Caco-2 (cell line): ENCODE measurements at regions not wholly inside any gene's neighbourhood (a gene's known extent, or its start where the extent isn't known, plus 50 kb on each side); places are given as distances from the start of the nearest gene placed in this dataset.

ENCODE experiments used
- BruUV-seq: library from RNA; stranded (reverse); fragments of 400-500 nt; replicated peaks from 2 replicates; lab custom pipeline; 2021; lab: Mats Ljungman, UMichigan
- CTCF ChIA-PET: fragments of 300-600 bp; sonication (Branson Sonifier 250); formaldehyde crosslinking; loops from one replicate; lab custom pipeline; 2022; ENCODE audit warnings: antibody characterized with exemption; lab: Charles Lee
- POLR2A ChIA-PET: fragments of 300-600 bp; sonication (Branson Sonifier 250); formaldehyde crosslinking; loops from one replicate; lab custom pipeline; 2022; ENCODE audit warnings: antibody characterized with exemption; lab: Charles Lee
- DNase-seq, 2 experiments: peaks; one replicate each; pipeline versions ENCODE4 v3.0.0 to v3.0.0-alpha.2; 2020 to 2022
- H3K27me3 ChIP-seq: replicated peaks from 2 replicates; pipeline ENCODE4 v1.6.0; 2011; ENCODE audit warnings: low read length; ENCODE audit not compliant: control insufficient read depth, insufficient read depth
- H3K36me3 ChIP-seq: 2 replicates; pipeline ENCODE4 v1.5.1; 2011; ENCODE audit warnings: low read length; ENCODE audit not compliant: control insufficient read depth, insufficient read depth
- H3K4me1 ChIP-seq: fragments of 250-450 bp; sonication (Bioruptor Pico); 2 replicates; pipeline ENCODE4 v1.5.1; 2020; ENCODE audit warnings: mild to moderate bottlenecking
- H3K4me3 ChIP-seq: 2 replicates; pipeline ENCODE4 v1.5.1; 2011; ENCODE audit warnings: low read depth, mild to moderate bottlenecking, control low read depth, low read length
- H3K9me3 ChIP-seq: fragments of 250-450 bp; sonication (Bioruptor Pico); 2 replicates; pipeline ENCODE4 v1.5.1; 2020; ENCODE audit warnings: mild to moderate bottlenecking, moderate library complexity
- H3K27ac Mint-ChIP-seq: one replicate; pipeline ENCODE4 v1.8.0; 2022; ENCODE audit warnings: mixed read lengths; ENCODE audit not compliant: unreplicated experiment
- H3K27me3 Mint-ChIP-seq: one replicate; pipeline ENCODE4 v1.8.0; 2022; ENCODE audit warnings: mixed read lengths; ENCODE audit not compliant: insufficient read depth, unreplicated experiment
- H3K36me3 Mint-ChIP-seq: one replicate; pipeline ENCODE4 v1.8.0; 2022; ENCODE audit warnings: mild to moderate bottlenecking, mixed read lengths; ENCODE audit not compliant: insufficient read depth, unreplicated experiment
- H3K4me1 Mint-ChIP-seq: one replicate; pipeline ENCODE4 v1.8.0; 2022; ENCODE audit warnings: low read depth, mixed read lengths; ENCODE audit not compliant: unreplicated experiment
- H3K4me3 Mint-ChIP-seq: one replicate; pipeline ENCODE4 v1.8.0; 2022; ENCODE audit warnings: mild to moderate bottlenecking, moderate library complexity, mixed read lengths; ENCODE audit not compliant: unreplicated experiment
- H3K9me3 Mint-ChIP-seq: one replicate; pipeline ENCODE4 v1.8.0; 2022; ENCODE audit warnings: mixed read lengths; ENCODE audit not compliant: unreplicated experiment
- intact Hi-C: fragments of 100-400 bp; cut with micrococcal nuclease; formaldehyde crosslinking; loops from one replicate; pipeline ENCODE4 v1.10.0; 2022; ENCODE audit not compliant: unreplicated experiment
- TF ChIP-seq, protein P1 (sequence below), 2 experiments: fragments of 200-600 bp in 1 of 2; IDR thresholded peaks; 1 replicate in 1 of 2; 2 replicates in 1 of 2; pipeline versions ENCODE4 v1.5.1 to v1.8.0; 2011 to 2022; ENCODE audit warnings: antibody characterized with exemption in 1 of 2, control low read depth in 1 of 2, inconsistent platforms in 1 of 2, low read depth in 1 of 2, low read length in 1 of 2, mild to moderate bottlenecking in 1 of 2, moderate library complexity in 1 of 2; ENCODE audit not compliant: insufficient read depth in 1 of 2, severe bottlenecking in 1 of 2, unreplicated experiment in 1 of 2

DNA sequence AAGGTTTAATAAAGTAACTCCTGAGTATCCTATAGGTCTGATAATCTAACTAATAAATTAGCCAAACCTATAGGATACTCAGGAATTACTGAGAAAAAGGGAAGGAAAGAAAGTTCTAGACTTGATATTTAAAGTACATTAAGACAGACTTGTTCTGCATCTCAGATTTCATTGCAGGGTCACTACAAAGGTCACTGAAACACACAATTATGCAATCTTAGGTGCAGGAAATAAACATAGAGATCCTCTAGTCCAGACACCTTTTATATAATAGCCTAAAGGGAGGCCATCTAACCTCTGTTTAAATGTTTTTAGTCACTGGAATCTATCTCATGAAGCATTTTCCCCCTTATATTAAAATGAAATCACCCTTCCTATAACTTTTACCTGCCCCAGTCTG is 1215.7 kb downstream of the MAT2B start:
- CTCF ChIA-PET, result no interaction called here
- BruUV-seq, result no TSS peak

DNA sequence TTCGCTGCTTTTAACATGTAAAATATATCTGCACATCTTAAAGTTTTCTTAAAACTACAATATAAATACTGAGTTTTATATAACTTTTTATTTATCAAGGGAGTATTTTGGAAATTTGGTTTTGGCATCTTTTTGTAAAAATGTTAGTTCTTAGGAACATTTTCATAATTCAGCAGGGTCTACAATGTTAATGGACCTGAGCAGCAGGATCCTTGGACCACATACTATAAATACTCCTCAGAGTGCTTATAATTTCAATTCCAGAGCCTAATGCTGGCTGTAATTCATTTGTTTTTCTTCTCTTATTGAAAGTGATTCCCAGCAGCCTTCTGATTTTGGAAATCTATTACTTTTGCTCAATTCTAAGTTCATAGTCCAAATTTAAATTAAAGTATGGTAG is 1216.2 kb downstream of the MAT2B start:
- TF ChIP-seq, protein P1, sequence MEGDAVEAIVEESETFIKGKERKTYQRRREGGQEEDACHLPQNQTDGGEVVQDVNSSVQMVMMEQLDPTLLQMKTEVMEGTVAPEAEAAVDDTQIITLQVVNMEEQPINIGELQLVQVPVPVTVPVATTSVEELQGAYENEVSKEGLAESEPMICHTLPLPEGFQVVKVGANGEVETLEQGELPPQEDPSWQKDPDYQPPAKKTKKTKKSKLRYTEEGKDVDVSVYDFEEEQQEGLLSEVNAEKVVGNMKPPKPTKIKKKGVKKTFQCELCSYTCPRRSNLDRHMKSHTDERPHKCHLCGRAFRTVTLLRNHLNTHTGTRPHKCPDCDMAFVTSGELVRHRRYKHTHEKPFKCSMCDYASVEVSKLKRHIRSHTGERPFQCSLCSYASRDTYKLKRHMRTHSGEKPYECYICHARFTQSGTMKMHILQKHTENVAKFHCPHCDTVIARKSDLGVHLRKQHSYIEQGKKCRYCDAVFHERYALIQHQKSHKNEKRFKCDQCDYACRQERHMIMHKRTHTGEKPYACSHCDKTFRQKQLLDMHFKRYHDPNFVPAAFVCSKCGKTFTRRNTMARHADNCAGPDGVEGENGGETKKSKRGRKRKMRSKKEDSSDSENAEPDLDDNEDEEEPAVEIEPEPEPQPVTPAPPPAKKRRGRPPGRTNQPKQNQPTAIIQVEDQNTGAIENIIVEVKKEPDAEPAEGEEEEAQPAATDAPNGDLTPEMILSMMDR (IDR thresholded peaks at IDR 0.05; ENCODE audit: insufficient read depth in 1 of 2, low read depth in 1 of 2, low read length in 1 of 2, severe bottlenecking in 1 of 2, unreplicated experiment in 1 of 2), result no peak
- CTCF ChIA-PET, result no interaction called here
- H3K27me3 Mint-ChIP-seq, result peaks cover 3% of the 10 kb centered on the region

More for the DNA sequence above, 1215.7 kb downstream of the MAT2B start:
- H3K9me3 Mint-ChIP-seq, result no peaks in the 10 kb centered on the region
- POLR2A ChIA-PET, result no interaction called here
- H3K4me3 Mint-ChIP-seq, result no peak overlapping the region
- no peaks in the 10 kb centered on the region for H3K4me1 Mint-ChIP-seq
- no peaks in the 10 kb centered on the region for H3K9me3 ChIP-seq
- no peaks in the 10 kb centered on the region for H3K36me3 Mint-ChIP-seq
- no peaks in the 10 kb centered on the region for H3K27me3 ChIP-seq
- no peak overlapping the region for H3K27ac Mint-ChIP-seq
- H3K4me1 ChIP-seq, result no peaks in the 10 kb centered on the region
- TF ChIP-seq, protein P1 (IDR thresholded peaks at IDR 0.05; ENCODE audit: insufficient read depth in 1 of 2, low read depth in 1 of 2, low read length in 1 of 2, severe bottlenecking in 1 of 2, unreplicated experiment in 1 of 2), result no peak
- DNase-seq, result no peak
- H3K36me3 ChIP-seq, result no peaks in the 10 kb centered on the region
- H3K27me3 Mint-ChIP-seq, result peaks cover 3% of the 10 kb centered on the region
- intact Hi-C loops, result no loop called here
- no peak overlapping the region for H3K4me3 ChIP-seq

DNA sequence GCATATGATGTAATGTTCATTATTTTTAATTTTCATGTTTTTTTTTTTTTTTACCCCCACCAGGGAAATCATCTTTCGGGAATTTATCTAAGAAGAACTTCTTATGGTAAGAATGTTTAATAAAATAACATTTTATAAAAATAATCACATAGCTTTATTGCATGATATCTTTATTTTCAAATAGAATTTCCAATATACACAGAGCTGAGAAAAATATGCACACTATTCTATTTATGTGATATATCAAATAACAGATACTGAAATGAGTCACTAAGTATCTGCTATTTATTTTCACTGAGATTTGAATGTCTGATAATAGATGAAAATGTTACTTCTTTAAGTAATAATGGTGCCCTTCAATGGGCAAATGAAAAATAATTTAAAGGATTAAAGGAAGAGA is 1217.3 kb downstream of the MAT2B start:
- H3K4me1 Mint-ChIP-seq, result no peaks in the 10 kb centered on the region
- CTCF ChIA-PET, result interaction anchor here (0.7 kb wide), 1 partner anchor 1237 kb away, joined by 5 read pairs; no protein-coding TSS in a partner anchor
- H3K27me3 ChIP-seq, result no peaks in the 10 kb centered on the region
- H3K27me3 Mint-ChIP-seq, result peaks cover 3% of the 10 kb centered on the region
- no peaks in the 10 kb centered on the region for H3K9me3 ChIP-seq
- TF ChIP-seq, protein P1 (IDR thresholded peaks at IDR 0.05; ENCODE audit: insufficient read depth in 1 of 2, low read depth in 1 of 2, low read length in 1 of 2, severe bottlenecking in 1 of 2, unreplicated experiment in 1 of 2), result no peak
- no peak for DNase-seq
- H3K4me3 Mint-ChIP-seq, result no peak overlapping the region
- H3K27ac Mint-ChIP-seq, result no peak overlapping the region
- no peaks in the 10 kb centered on the region for H3K36me3 Mint-ChIP-seq
- no peaks in the 10 kb centered on the region for H3K36me3 ChIP-seq
- no TSS peak for BruUV-seq
- H3K9me3 Mint-ChIP-seq, result no peaks in the 10 kb centered on the region
- no peak overlapping the region for H3K4me3 ChIP-seq
- intact Hi-C loops, result no loop called here
- POLR2A ChIA-PET, result no interaction called here
- H3K4me1 ChIP-seq, result no peaks in the 10 kb centered on the region

More for the DNA sequence above, 1216.2 kb downstream of the MAT2B start:
- POLR2A ChIA-PET, result no interaction called here
- H3K9me3 ChIP-seq, result no peaks in the 10 kb centered on the region
- intact Hi-C loops, result no loop called here
- Mint-ChIP-seq H3K36me3 (no peaks in the 10 kb centered on the region), H3K27ac (no peak overlapping the region), H3K4me3 (no peak overlapping the region), H3K9me3 (no peaks in the 10 kb centered on the region), H3K4me1 (no peaks in the 10 kb centered on the region)
- no peak for DNase-seq
- no peaks in the 10 kb centered on the region for H3K27me3 ChIP-seq
- H3K4me1 ChIP-seq, result no peaks in the 10 kb centered on the region
- no peaks in the 10 kb centered on the region for H3K36me3 ChIP-seq
- no peak overlapping the region for H3K4me3 ChIP-seq
- BruUV-seq, result no TSS peak
